Mucosa of stomach (tissue), 1 donor: ENCODE measurements at regions not wholly inside any gene's neighbourhood (a gene's known extent, or its start where the extent isn't known, plus 50 kb on each side); places are given as distances from the start of the nearest gene placed in this dataset.

ENCODE experiments used
- H3K27me3 ChIP-seq: one replicate; pipeline ENCODE4 v1.7.0; 2013; ENCODE audit warnings: mild to moderate bottlenecking, low read length; ENCODE audit not compliant: control insufficient read depth, insufficient read depth
- H3K36me3 ChIP-seq: one replicate; pipeline ENCODE4 v1.7.0; 2013; ENCODE audit warnings: low read length; ENCODE audit not compliant: control insufficient read depth, insufficient read depth
- H3K4me1 ChIP-seq: one replicate; pipeline ENCODE4 v1.7.0; 2013; ENCODE audit warnings: mild to moderate bottlenecking, low read length; ENCODE audit not compliant: control insufficient read depth, insufficient read depth
- H3K4me3 ChIP-seq: one replicate; pipeline ENCODE4 v1.7.0; 2013; ENCODE audit warnings: low read length
- H3K9ac ChIP-seq: one replicate; pipeline ENCODE4 v1.7.0; 2013; ENCODE audit warnings: mild to moderate bottlenecking, low read length, moderate library complexity
- H3K9me3 ChIP-seq: one replicate; pipeline ENCODE4 v1.7.0; 2013; ENCODE audit warnings: mild to moderate bottlenecking, low read length, moderate library complexity; ENCODE audit not compliant: control insufficient read depth
- donor health status: Pancreatic carcinoma.

GRCh38 chr10:105674448-105674847 is 1033.4 kb downstream of the SORCS3 start:
- H3K4me3 ChIP-seq, result no peak overlapping the region
- H3K9ac ChIP-seq, result no peak overlapping the region
- no peaks in the 10 kb centered on the region for H3K36me3 ChIP-seq
- no peaks in the 10 kb centered on the region for H3K4me1 ChIP-seq
- no peaks in the 10 kb centered on the region for H3K27me3 ChIP-seq
- no peaks in the 10 kb centered on the region for H3K9me3 ChIP-seq

GRCh38 chr10:105658696-105659095 is 1017.6 kb downstream of the SORCS3 start:
- Histone ChIP-seq H3K4me3 (no peak overlapping the region), H3K9me3 (no peaks in the 10 kb centered on the region), H3K36me3 (no peaks in the 10 kb centered on the region), H3K27me3 (no peaks in the 10 kb centered on the region), H3K9ac (no peak overlapping the region), H3K4me1 (no peaks in the 10 kb centered on the region)

DNA sequence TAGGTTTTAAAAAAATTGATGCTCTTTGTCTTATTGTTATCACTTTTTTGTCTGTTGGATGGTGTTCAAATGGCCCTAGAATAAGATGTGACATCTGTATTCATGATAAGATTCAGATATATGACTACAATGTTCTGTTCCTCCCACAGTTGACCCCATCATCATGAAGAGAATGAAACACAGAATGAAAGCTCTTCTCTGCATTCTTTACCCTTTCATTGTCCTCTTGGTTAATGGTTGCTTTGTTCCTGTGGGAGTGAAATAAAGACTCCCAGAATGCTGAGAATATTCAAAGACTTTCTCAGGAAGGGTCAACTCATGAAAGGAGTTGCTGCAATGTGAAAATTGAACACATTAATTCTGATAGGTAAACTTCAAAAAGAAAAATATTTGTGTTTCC is 1015.8 kb downstream of the SORCS3 start:
- Histone ChIP-seq H3K36me3 (no peaks in the 10 kb centered on the region), H3K27me3 (no peaks in the 10 kb centered on the region), H3K4me1 (no peaks in the 10 kb centered on the region), H3K9me3 (no peaks in the 10 kb centered on the region), H3K4me3 (no peak overlapping the region), H3K9ac (no peak overlapping the region)

GRCh38 chr10:105650306-105650705 is 1009.2 kb downstream of the SORCS3 start:
- Histone ChIP-seq H3K9me3 (no peaks in the 10 kb centered on the region), H3K4me3 (no peak overlapping the region), H3K4me1 (no peaks in the 10 kb centered on the region), H3K9ac (no peak overlapping the region), H3K36me3 (no peaks in the 10 kb centered on the region), H3K27me3 (no peaks in the 10 kb centered on the region)

DNA sequence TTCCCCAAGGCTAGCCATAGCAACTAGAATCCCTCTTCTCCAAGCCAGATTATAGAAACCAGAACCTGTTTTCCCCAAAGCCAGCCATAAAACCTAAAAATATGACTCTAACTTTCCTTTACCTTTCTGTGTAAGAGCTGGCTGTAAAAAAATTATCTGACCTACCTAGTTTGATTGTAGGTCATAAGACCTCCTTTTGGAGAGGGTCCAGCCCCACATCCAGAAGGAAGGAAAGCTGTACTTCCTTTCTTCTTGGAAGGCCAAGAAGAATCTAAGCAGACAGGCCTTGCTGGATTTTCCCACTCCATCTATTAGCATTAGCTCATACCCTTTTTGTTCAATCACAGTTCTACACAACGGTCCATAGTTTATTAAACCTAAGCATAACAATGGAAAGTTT is 1006.3 kb downstream of the SORCS3 start:
- Histone ChIP-seq H3K27me3 (no peaks in the 10 kb centered on the region), H3K36me3 (no peaks in the 10 kb centered on the region), H3K9ac (no peak overlapping the region), H3K4me3 (no peak overlapping the region), H3K9me3 (no peaks in the 10 kb centered on the region), H3K4me1 (no peaks in the 10 kb centered on the region)

GRCh38 chr10:105644978-105645377 is 1003.9 kb downstream of the SORCS3 start:
- Histone ChIP-seq H3K9me3 (no peaks in the 10 kb centered on the region), H3K36me3 (no peaks in the 10 kb centered on the region), H3K4me1 (no peaks in the 10 kb centered on the region), H3K9ac (no peak overlapping the region), H3K4me3 (no peak overlapping the region), H3K27me3 (no peaks in the 10 kb centered on the region)

- H3K4me3 ChIP-seq, result no peak overlapping the region
- H3K36me3 ChIP-seq, result no peaks in the 10 kb centered on the region
Observed at GRCh38 chr10:105644559-105644958, 1003.5 kb downstream of the SORCS3 start.

DNA sequence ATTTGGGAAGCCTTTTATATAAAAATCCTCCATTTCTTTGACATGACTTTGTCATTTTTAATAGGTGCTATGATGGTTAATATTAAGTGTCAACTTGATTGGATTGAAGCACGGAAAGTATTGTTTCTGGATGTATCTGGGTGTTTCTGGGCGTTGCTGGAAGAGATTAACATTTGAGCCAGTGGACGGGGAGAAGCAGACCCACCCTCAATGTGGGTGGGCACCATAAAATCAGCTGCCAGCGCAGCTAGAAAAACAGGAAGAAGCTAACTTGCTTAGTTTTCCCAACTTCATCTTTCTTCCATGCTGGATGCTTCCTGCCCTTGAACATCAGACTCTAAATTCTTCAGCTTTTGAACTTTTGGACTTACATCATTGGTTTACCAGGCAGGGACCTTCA is 1003.0 kb downstream of the SORCS3 start:
- no peaks in the 10 kb centered on the region for H3K9me3 ChIP-seq
- no peaks in the 10 kb centered on the region for H3K36me3 ChIP-seq
- no peaks in the 10 kb centered on the region for H3K27me3 ChIP-seq
- H3K9ac ChIP-seq, result no peak overlapping the region
- no peaks in the 10 kb centered on the region for H3K4me1 ChIP-seq
- no peak overlapping the region for H3K4me3 ChIP-seq

More at GRCh38 chr10:105644559-105644958, 1003.5 kb downstream of the SORCS3 start:
- Histone ChIP-seq H3K9ac (no peak overlapping the region), H3K9me3 (no peaks in the 10 kb centered on the region), H3K27me3 (no peaks in the 10 kb centered on the region), H3K4me1 (no peaks in the 10 kb centered on the region)

GRCh38 chr10:105643660-105644059 is 1002.6 kb downstream of the SORCS3 start:
- H3K4me1 ChIP-seq, result no peaks in the 10 kb centered on the region
- no peak overlapping the region for H3K9ac ChIP-seq
- no peaks in the 10 kb centered on the region for H3K27me3 ChIP-seq
- H3K36me3 ChIP-seq, result no peaks in the 10 kb centered on the region
- no peaks in the 10 kb centered on the region for H3K9me3 ChIP-seq
- H3K4me3 ChIP-seq, result no peak overlapping the region

GRCh38 chr10:105634281-105634680 is 993.2 kb downstream of the SORCS3 start:
- Histone ChIP-seq H3K9me3 (no peaks in the 10 kb centered on the region), H3K9ac (no peak overlapping the region), H3K36me3 (no peaks in the 10 kb centered on the region), H3K4me1 (no peaks in the 10 kb centered on the region), H3K4me3 (no peak overlapping the region), H3K27me3 (no peaks in the 10 kb centered on the region)

DNA sequence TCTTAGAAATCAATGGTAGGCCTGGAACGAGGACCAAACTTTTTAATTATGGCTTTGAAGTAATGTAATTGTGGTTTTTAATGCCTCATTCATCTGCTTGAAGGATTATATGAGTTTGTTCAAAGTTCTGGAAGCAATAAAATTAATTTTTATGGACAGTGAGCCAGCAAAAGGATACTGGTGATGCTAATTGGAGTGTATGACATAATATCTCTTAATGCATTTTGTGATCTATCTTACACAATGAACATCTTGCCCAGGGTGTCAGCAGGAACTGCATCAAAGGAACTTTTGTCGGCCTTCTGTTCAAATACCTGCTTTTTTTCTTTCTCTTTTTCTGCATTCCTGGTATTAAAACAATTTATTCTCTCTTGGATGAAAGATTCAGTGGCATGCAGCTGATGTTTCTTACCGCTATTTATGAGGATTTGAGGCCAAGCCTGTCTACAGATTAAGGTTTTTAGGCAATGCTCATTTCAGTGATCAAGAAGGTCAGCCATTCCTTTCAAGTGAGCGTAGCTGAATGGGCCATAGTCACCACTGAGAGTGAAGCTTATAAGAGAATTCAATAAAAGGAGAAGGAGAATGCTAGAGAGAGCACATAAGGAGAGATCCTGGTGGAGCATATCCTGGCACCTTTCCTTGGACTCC is 974.8 kb downstream of the SORCS3 start:
- no peaks in the 10 kb centered on the region for H3K36me3 ChIP-seq
- no peaks in the 10 kb centered on the region for H3K9me3 ChIP-seq
- no peaks in the 10 kb centered on the region for H3K4me1 ChIP-seq
- no peak overlapping the region for H3K9ac ChIP-seq
- no peak overlapping the region for H3K4me3 ChIP-seq
- no peaks in the 10 kb centered on the region for H3K27me3 ChIP-seq

DNA sequence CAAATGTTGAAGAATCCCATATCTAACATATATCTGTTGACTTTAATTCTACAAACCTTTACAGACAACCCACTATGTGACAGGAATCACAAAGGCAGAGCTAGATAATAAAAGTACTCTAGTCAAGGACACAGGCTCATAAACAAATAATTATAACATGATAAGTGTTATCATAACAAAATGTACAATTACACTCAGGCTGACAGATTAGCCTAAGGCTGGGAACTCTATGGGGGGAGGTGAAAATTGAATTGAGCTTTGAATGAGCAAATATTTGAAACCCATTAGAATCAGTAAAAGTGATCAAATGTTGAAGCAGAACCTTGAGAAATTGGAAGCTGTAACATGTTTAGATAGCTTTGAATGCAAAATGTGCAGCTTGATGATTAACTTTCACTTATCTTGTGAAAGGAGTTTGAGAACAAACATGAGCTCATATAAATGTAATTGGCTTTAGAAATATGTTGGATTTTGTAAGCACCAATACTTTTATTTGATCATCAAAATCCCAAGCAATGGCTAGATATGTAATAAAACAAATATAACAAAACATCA is 970.2 kb downstream of the SORCS3 start:
- no peaks in the 10 kb centered on the region for H3K9me3 ChIP-seq
- H3K9ac ChIP-seq, result no peak overlapping the region
- no peak overlapping the region for H3K4me3 ChIP-seq
- no peaks in the 10 kb centered on the region for H3K4me1 ChIP-seq
- H3K27me3 ChIP-seq, result no peaks in the 10 kb centered on the region
- H3K36me3 ChIP-seq, result no peaks in the 10 kb centered on the region

GRCh38 chr10:105609451-105609850 is 968.4 kb downstream of the SORCS3 start:
- H3K36me3 ChIP-seq, result no peaks in the 10 kb centered on the region
- H3K4me1 ChIP-seq, result no peaks in the 10 kb centered on the region
- H3K9ac ChIP-seq, result no peak overlapping the region
- H3K9me3 ChIP-seq, result no peaks in the 10 kb centered on the region
- no peaks in the 10 kb centered on the region for H3K27me3 ChIP-seq
- H3K4me3 ChIP-seq, result no peak overlapping the region
